ENCODE measurements at regions not wholly inside any gene's neighbourhood (a gene's known extent, or its start where the extent isn't known, plus 50 kb on each side); places are given as distances from the start of the nearest gene placed in this dataset.
"Not testable (repeated sequence)": the region's sequence is repeated elsewhere in the genome, so short reads cannot be mapped to it uniquely, and the experiment has no call there.

- ATAC-seq: no peak
- DNase-seq (ENCODE audit: missing footprints): no peak
- intact Hi-C loops (cut with DNase I): loop anchor here (5.0 to 10.0 kb wide), 2 partner anchors 81 to 294 kb away; no protein-coding TSS in a partner anchor
Observed at GRCh38 chr4:14918336-14918735, 83.9 kb upstream of the CPEB2 start.

- ATAC-seq (no peak), DNase-seq (ENCODE audit: missing footprints) (no peak)
- intact Hi-C loops (cut with DNase I): loop anchor here (5.0 to 10.0 kb wide), 2 partner anchors 82 to 295 kb away; no protein-coding TSS in a partner anchor
Observed at GRCh38 chr4:14919785-14920184, 82.5 kb upstream of the CPEB2 start.

- intact Hi-C loops (cut with DNase I): no loop called here
- ATAC-seq: no peak
- no peak for DNase-seq (ENCODE audit: missing footprints)
Observed at GRCh38 chr4:14920237-14920636, 82.0 kb upstream of the CPEB2 start.

- ATAC-seq: no peak
- no peak for DNase-seq (ENCODE audit: missing footprints)
- intact Hi-C loops (cut with DNase I): no loop called here
Observed at GRCh38 chr4:14920759-14921320, 81.4 kb upstream of the CPEB2 start.

- DNase-seq (ENCODE audit: missing footprints); ATAC-seq; intact Hi-C loops (cut with DNase I): not testable (repeated sequence)
Observed at GRCh38 chr4:14921781-14922180, 80.5 kb upstream of the CPEB2 start.

GRCh38 chr4:14924076-14924811, 78.0 kb upstream of the CPEB2 start:
- DNase-seq (ENCODE audit: missing footprints): no peak
- no peak for ATAC-seq
- intact Hi-C loops (cut with DNase I): no loop called here

- intact Hi-C loops (cut with DNase I): no loop called here
- ATAC-seq (no peak), DNase-seq (ENCODE audit: missing footprints) (no peak)
Observed at GRCh38 chr4:14924812-14925344, 77.4 kb upstream of the CPEB2 start.

GRCh38 chr4:14925471-14925870, 76.8 kb upstream of the CPEB2 start:
- DNase-seq (ENCODE audit: missing footprints) (no peak), ATAC-seq (no peak)
- intact Hi-C loops (cut with DNase I): no loop called here

- DNase-seq (ENCODE audit: missing footprints): no peak
- intact Hi-C loops (cut with DNase I): no loop called here
- peak; percentile 68 for ATAC-seq
Observed at GRCh38 chr4:14926368-14926767, 75.9 kb upstream of the CPEB2 start.

GRCh38 chr4:14928035-14928434, 74.2 kb upstream of the CPEB2 start:
- no peak for ATAC-seq
- no peak for DNase-seq (ENCODE audit: missing footprints)
- intact Hi-C loops (cut with DNase I): no loop called here

GRCh38 chr4:14929669-14930068, 72.6 kb upstream of the CPEB2 start:
- DNase-seq (ENCODE audit: missing footprints): no peak
- intact Hi-C loops (cut with DNase I): no loop called here
- no peak for ATAC-seq

- ATAC-seq: no peak
Observed at GRCh38 chr4:14934704-14935390, 67.4 kb upstream of the CPEB2 start.

GRCh38 chr4:14943749-14944148, 58.5 kb upstream of the CPEB2 start:
- ATAC-seq (no peak), DNase-seq (ENCODE audit: missing footprints) (no peak)
- intact Hi-C loops (cut with DNase I): no loop called here

More at GRCh38 chr4:14934704-14935390, 67.4 kb upstream of the CPEB2 start:
- no peak for DNase-seq (ENCODE audit: missing footprints)
- intact Hi-C loops (cut with DNase I): no loop called here

- ATAC-seq (no peak), DNase-seq (ENCODE audit: missing footprints) (no peak)
- intact Hi-C loops (cut with DNase I): no loop called here
Observed at GRCh38 chr4:14952352-14952751, 49.9 kb upstream of the CPEB2 start.

All from Right ventricle myocardium inferior (tissue), 1 donor.